ENCODE measurements at regions not wholly inside any gene's neighbourhood (a gene's known extent, or its start where the extent isn't known, plus 50 kb on each side); places are given as distances from the start of the nearest gene placed in this dataset.

GRCh38 chr4:124529131-124529530 is 183.4 kb downstream of the ANKRD50 start:
- Mint-ChIP-seq H3K9me3 (ENCODE audit: unreplicated experiment) (no peaks in the 10 kb centered on the region), H3K36me3 (ENCODE audit: unreplicated experiment) (no peaks in the 10 kb centered on the region), H3K4me3 (ENCODE audit: unreplicated experiment) (no peak overlapping the region), H3K27ac (ENCODE audit: unreplicated experiment) (no peak overlapping the region), H3K27me3 (ENCODE audit: unreplicated experiment) (no peaks in the 10 kb centered on the region), H3K4me1 (ENCODE audit: low read depth, unreplicated experiment) (peaks cover 3% of the 10 kb centered on the region)
- TF ChIP-seq CTCF (IDR thresholded peaks at IDR 0.05; ENCODE audit: partially characterized antibody, unreplicated experiment), result no peak
- no peak for DNase-seq

- no peaks in the 10 kb centered on the region for H3K36me3 Mint-ChIP-seq (ENCODE audit: unreplicated experiment)
- no peak for TF ChIP-seq CTCF (IDR thresholded peaks at IDR 0.05; ENCODE audit: partially characterized antibody, unreplicated experiment)
- no peaks in the 10 kb centered on the region for H3K27me3 Mint-ChIP-seq (ENCODE audit: unreplicated experiment)
- no peak for DNase-seq
- H3K4me3 Mint-ChIP-seq (ENCODE audit: unreplicated experiment), result no peak overlapping the region
- no peak overlapping the region for H3K27ac Mint-ChIP-seq (ENCODE audit: unreplicated experiment)
- H3K9me3 Mint-ChIP-seq (ENCODE audit: unreplicated experiment), result no peaks in the 10 kb centered on the region
- peaks cover 8% of the 10 kb centered on the region for H3K4me1 Mint-ChIP-seq (ENCODE audit: low read depth, unreplicated experiment)
Observed at GRCh38 chr4:124530464-124531077, 182.0 kb downstream of the ANKRD50 start.

- DNase-seq, result no peak
- peaks cover 9% of the 10 kb centered on the region for H3K4me1 Mint-ChIP-seq (ENCODE audit: low read depth, unreplicated experiment)
- no peaks in the 10 kb centered on the region for H3K27me3 Mint-ChIP-seq (ENCODE audit: unreplicated experiment)
- H3K27ac Mint-ChIP-seq (ENCODE audit: unreplicated experiment), result no peak overlapping the region
- no peak for TF ChIP-seq CTCF (IDR thresholded peaks at IDR 0.05; ENCODE audit: partially characterized antibody, unreplicated experiment)
- H3K36me3 Mint-ChIP-seq (ENCODE audit: unreplicated experiment), result no peaks in the 10 kb centered on the region
- no peaks in the 10 kb centered on the region for H3K9me3 Mint-ChIP-seq (ENCODE audit: unreplicated experiment)
- H3K4me3 Mint-ChIP-seq (ENCODE audit: unreplicated experiment), result no peak overlapping the region
Observed at GRCh38 chr4:124534131-124534530, 178.4 kb downstream of the ANKRD50 start.

GRCh38 chr4:124535003-124535402 is 177.5 kb downstream of the ANKRD50 start:
- Mint-ChIP-seq H3K4me3 (ENCODE audit: unreplicated experiment) (no peak overlapping the region), H3K4me1 (ENCODE audit: low read depth, unreplicated experiment) (peaks cover 10% of the 10 kb centered on the region), H3K9me3 (ENCODE audit: unreplicated experiment) (no peaks in the 10 kb centered on the region), H3K27me3 (ENCODE audit: unreplicated experiment) (no peaks in the 10 kb centered on the region), H3K36me3 (ENCODE audit: unreplicated experiment) (no peaks in the 10 kb centered on the region), H3K27ac (ENCODE audit: unreplicated experiment) (no peak overlapping the region)
- no peak for TF ChIP-seq CTCF (IDR thresholded peaks at IDR 0.05; ENCODE audit: partially characterized antibody, unreplicated experiment)
- no peak for DNase-seq

- Mint-ChIP-seq H3K4me1 (ENCODE audit: low read depth, unreplicated experiment) (peaks cover 13% of the 10 kb centered on the region), H3K36me3 (ENCODE audit: unreplicated experiment) (no peaks in the 10 kb centered on the region), H3K4me3 (ENCODE audit: unreplicated experiment) (no peak overlapping the region), H3K27me3 (ENCODE audit: unreplicated experiment) (no peaks in the 10 kb centered on the region), H3K27ac (ENCODE audit: unreplicated experiment) (no peak overlapping the region), H3K9me3 (ENCODE audit: unreplicated experiment) (no peaks in the 10 kb centered on the region)
- DNase-seq, result no peak
- no peak for TF ChIP-seq CTCF (IDR thresholded peaks at IDR 0.05; ENCODE audit: partially characterized antibody, unreplicated experiment)
Observed at GRCh38 chr4:124536946-124537345, 175.6 kb downstream of the ANKRD50 start.

Measured in glutamatergic neuron (in vitro differentiated cells).